HEK293 (cell line): ENCODE measurements at regions not wholly inside any gene's neighbourhood (a gene's known extent, or its start where the extent isn't known, plus 50 kb on each side); places are given as distances from the start of the nearest gene placed in this dataset.

Experiments used
- YY1 ChIP-seq: fragments of 450-650 bp; formaldehyde crosslinking; IDR thresholded peaks from 2 replicates; pipeline ENCODE4 v1.5.1; 2018; ENCODE audit warnings: missing biosample characterization, missing genetic modification characterization
- ZNF132 ChIP-seq: fragments of 450-650 bp; formaldehyde crosslinking; IDR thresholded peaks from 2 replicates; pipeline ENCODE4 v1.5.1; 2017; ENCODE audit warnings: missing biosample characterization, missing genetic modification characterization, borderline replicate concordance
- ZNF24 ChIP-seq: fragments of 450-650 bp; formaldehyde crosslinking; IDR thresholded peaks from 2 replicates; pipeline ENCODE4 v1.5.1; 2016; ENCODE audit warnings: missing biosample characterization, missing genetic modification characterization
- ZNF341 ChIP-seq: fragments of 450-650 bp; formaldehyde crosslinking; IDR thresholded peaks from 2 replicates; pipeline ENCODE4; 2016; ENCODE audit warnings: low read depth, missing biosample characterization, missing genetic modification characterization
- ZNF37A ChIP-seq: fragments of 450-650 bp; IDR thresholded peaks from 2 replicates; pipeline ENCODE4 v1.5.1; 2018; ENCODE audit warnings: missing biosample characterization, missing genetic modification characterization
- ZNF654 ChIP-seq: fragments of 450-650 bp; formaldehyde crosslinking; IDR thresholded peaks from 2 replicates; pipeline ENCODE4 v1.5.1; 2016; ENCODE audit warnings: low read depth, missing biosample characterization, missing genetic modification characterization
- ZNF660 ChIP-seq: fragments of 450-650 bp; IDR thresholded peaks from 2 replicates; pipeline ENCODE4 v1.5.1; 2018; ENCODE audit warnings: missing biosample characterization, mild to moderate bottlenecking, missing genetic modification characterization
- TF ChIP-seq, protein P1 (sequence below): fragments of 450-650 bp; formaldehyde crosslinking; IDR thresholded peaks from 2 replicates; pipeline ENCODE4 v1.5.1; 2017; ENCODE audit warnings: missing biosample characterization, missing genetic modification characterization
- TF ChIP-seq, protein P2 (sequence below): fragments of 450-650 bp; formaldehyde crosslinking; IDR thresholded peaks from 2 replicates; pipeline ENCODE4 v1.5.1; 2016; ENCODE audit warnings: missing biosample characterization, missing genetic modification characterization
- TF ChIP-seq, protein P3 (sequence below): fragments of 450-650 bp; formaldehyde crosslinking; IDR thresholded peaks from 2 replicates; pipeline ENCODE4 v1.5.1; 2017; ENCODE audit warnings: missing biosample characterization, missing genetic modification characterization
- TF ChIP-seq, protein P4 (sequence below): fragments of 450-650 bp; IDR thresholded peaks from 2 replicates; pipeline ENCODE4 v1.5.1; 2018; ENCODE audit warnings: missing biosample characterization, missing genetic modification characterization

DNA sequence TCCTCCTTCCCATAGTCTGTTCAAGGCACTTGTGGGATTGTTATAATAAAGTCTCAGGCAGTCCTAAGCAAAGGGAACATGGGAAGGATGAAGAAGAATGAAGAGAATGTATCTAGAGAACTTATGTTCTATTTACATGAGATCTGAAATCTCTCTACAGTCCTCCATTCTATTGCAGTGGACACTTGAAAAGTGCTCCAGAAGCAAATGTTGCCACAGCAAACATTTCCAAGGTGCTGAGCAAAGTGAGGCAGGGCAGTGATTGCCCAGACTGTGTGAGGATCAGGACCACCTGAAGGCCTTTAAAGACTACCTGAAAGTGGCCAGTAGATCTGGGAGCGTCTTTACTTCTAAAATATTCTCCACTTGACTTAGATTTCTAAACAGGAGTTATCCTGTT lies 203.5 kb downstream of the RBM46 start:
- TF ChIP-seq, protein P1, sequence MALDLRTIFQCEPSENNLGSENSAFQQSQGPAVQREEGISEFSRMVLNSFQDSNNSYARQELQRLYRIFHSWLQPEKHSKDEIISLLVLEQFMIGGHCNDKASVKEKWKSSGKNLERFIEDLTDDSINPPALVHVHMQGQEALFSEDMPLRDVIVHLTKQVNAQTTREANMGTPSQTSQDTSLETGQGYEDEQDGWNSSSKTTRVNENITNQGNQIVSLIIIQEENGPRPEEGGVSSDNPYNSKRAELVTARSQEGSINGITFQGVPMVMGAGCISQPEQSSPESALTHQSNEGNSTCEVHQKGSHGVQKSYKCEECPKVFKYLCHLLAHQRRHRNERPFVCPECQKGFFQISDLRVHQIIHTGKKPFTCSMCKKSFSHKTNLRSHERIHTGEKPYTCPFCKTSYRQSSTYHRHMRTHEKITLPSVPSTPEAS (tag by site-specific recombination), result no peak
- TF ChIP-seq, protein P2, sequence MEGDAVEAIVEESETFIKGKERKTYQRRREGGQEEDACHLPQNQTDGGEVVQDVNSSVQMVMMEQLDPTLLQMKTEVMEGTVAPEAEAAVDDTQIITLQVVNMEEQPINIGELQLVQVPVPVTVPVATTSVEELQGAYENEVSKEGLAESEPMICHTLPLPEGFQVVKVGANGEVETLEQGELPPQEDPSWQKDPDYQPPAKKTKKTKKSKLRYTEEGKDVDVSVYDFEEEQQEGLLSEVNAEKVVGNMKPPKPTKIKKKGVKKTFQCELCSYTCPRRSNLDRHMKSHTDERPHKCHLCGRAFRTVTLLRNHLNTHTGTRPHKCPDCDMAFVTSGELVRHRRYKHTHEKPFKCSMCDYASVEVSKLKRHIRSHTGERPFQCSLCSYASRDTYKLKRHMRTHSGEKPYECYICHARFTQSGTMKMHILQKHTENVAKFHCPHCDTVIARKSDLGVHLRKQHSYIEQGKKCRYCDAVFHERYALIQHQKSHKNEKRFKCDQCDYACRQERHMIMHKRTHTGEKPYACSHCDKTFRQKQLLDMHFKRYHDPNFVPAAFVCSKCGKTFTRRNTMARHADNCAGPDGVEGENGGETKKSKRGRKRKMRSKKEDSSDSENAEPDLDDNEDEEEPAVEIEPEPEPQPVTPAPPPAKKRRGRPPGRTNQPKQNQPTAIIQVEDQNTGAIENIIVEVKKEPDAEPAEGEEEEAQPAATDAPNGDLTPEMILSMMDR (tag by site-specific recombination), result no peak
- TF ChIP-seq, protein P3, sequence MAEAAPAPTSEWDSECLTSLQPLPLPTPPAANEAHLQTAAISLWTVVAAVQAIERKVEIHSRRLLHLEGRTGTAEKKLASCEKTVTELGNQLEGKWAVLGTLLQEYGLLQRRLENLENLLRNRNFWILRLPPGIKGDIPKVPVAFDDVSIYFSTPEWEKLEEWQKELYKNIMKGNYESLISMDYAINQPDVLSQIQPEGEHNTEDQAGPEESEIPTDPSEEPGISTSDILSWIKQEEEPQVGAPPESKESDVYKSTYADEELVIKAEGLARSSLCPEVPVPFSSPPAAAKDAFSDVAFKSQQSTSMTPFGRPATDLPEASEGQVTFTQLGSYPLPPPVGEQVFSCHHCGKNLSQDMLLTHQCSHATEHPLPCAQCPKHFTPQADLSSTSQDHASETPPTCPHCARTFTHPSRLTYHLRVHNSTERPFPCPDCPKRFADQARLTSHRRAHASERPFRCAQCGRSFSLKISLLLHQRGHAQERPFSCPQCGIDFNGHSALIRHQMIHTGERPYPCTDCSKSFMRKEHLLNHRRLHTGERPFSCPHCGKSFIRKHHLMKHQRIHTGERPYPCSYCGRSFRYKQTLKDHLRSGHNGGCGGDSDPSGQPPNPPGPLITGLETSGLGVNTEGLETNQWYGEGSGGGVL (tag by site-specific recombination), result no peak
- TF ChIP-seq, protein P4, sequence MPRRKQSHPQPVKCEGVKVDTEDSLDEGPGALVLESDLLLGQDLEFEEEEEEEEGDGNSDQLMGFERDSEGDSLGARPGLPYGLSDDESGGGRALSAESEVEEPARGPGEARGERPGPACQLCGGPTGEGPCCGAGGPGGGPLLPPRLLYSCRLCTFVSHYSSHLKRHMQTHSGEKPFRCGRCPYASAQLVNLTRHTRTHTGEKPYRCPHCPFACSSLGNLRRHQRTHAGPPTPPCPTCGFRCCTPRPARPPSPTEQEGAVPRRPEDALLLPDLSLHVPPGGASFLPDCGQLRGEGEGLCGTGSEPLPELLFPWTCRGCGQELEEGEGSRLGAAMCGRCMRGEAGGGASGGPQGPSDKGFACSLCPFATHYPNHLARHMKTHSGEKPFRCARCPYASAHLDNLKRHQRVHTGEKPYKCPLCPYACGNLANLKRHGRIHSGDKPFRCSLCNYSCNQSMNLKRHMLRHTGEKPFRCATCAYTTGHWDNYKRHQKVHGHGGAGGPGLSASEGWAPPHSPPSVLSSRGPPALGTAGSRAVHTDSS, result no peak
- no peak for TF ChIP-seq ZNF341 (tag by site-specific recombination)
- no peak for TF ChIP-seq YY1 (tag by site-specific recombination)
- TF ChIP-seq ZNF24 (tag by site-specific recombination), result no peak
- no peak for TF ChIP-seq ZNF654
- no peak for TF ChIP-seq ZNF132 (tag by site-specific recombination)
- TF ChIP-seq ZNF37A (tag by site-specific recombination), result no peak
- TF ChIP-seq ZNF660 (tag by site-specific recombination), result no peak
